ENCODE measurements at regions not wholly inside any gene's neighbourhood (a gene's known extent, or its start where the extent isn't known, plus 50 kb on each side); places are given as distances from the start of the nearest gene placed in this dataset.

DNA sequence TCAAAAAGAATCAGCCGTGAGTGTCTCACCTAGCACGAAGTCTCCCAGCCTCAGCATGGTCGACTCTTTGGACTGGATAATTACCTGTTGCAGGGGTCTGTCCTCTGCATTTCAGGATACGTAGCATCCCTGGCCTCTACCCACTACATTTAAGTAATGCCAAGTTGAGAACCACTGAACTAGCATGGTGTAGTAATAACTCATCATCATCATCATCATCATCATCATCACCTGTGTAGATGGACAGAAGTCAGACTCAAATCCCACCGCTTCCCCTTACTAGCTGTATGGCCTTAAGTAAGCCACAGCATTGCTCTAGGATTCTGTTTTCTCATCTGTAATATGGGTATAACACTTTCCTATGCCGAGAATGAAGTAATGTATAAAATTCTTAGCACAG, 373.1 kb upstream of the XYLT1 start:
- Histone ChIP-seq H3K9ac (ENCODE audit: insufficient read length, low read depth) (no peak overlapping the region), H3K27me3 (ENCODE audit: insufficient read depth, insufficient read length) (no peaks in the 10 kb centered on the region), H3K4me3 (ENCODE audit: insufficient read length, low read depth) (no peak overlapping the region), H3K4me1 (ENCODE audit: insufficient read depth, insufficient read length) (no peaks in the 10 kb centered on the region), H3K9me3 (ENCODE audit: insufficient read depth, low read length) (no peaks in the 10 kb centered on the region), H3K36me3 (ENCODE audit: insufficient read depth, insufficient read length, low read length) (no peaks in the 10 kb centered on the region)
- TF ChIP-seq SUZ12 (IDR thresholded peaks at IDR 0.05; ENCODE audit: extremely low read depth, insufficient read depth, insufficient read length) (no peak), YY1 (IDR thresholded peaks at IDR 0.05; ENCODE audit: insufficient read depth, insufficient read length) (no peak), ZNF274 (IDR thresholded peaks at IDR 0.05; ENCODE audit: low read depth, low read length) (no peak)
- no peak for DNase-seq (ENCODE audit: low read depth, low spot score)

DNA sequence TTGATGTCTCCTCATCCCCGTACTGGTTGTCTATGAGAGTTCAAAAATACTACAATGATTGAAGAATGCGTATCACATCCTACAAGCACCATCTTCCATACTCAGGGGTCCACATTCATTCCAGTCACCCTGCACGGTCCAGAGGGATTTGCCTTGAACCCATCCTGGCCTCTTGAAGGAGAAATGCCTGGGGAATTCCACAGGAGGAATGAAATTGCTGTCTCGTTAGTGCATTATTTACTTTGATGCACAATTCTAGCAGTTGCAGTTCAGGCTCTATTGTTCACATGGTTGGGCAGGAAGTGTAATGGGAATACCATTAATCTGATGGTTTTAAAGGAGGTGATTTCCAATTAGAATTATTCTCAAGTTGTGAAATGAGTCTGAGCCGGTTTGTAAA, 369.1 kb upstream of the XYLT1 start:
- Histone ChIP-seq H3K4me3 (ENCODE audit: insufficient read length, low read depth) (no peak overlapping the region), H3K36me3 (ENCODE audit: insufficient read depth, insufficient read length, low read length) (no peaks in the 10 kb centered on the region), H3K9ac (ENCODE audit: insufficient read length, low read depth) (no peak overlapping the region), H3K27me3 (ENCODE audit: insufficient read depth, insufficient read length) (no peaks in the 10 kb centered on the region), H3K9me3 (ENCODE audit: insufficient read depth, low read length) (no peaks in the 10 kb centered on the region), H3K4me1 (ENCODE audit: insufficient read depth, insufficient read length) (no peaks in the 10 kb centered on the region)
- TF ChIP-seq YY1 (IDR thresholded peaks at IDR 0.05; ENCODE audit: insufficient read depth, insufficient read length) (no peak), ZNF274 (IDR thresholded peaks at IDR 0.05; ENCODE audit: low read depth, low read length) (no peak), SUZ12 (IDR thresholded peaks at IDR 0.05; ENCODE audit: extremely low read depth, insufficient read depth, insufficient read length) (no peak)
- DNase-seq (ENCODE audit: low read depth, low spot score), result no peak

DNA sequence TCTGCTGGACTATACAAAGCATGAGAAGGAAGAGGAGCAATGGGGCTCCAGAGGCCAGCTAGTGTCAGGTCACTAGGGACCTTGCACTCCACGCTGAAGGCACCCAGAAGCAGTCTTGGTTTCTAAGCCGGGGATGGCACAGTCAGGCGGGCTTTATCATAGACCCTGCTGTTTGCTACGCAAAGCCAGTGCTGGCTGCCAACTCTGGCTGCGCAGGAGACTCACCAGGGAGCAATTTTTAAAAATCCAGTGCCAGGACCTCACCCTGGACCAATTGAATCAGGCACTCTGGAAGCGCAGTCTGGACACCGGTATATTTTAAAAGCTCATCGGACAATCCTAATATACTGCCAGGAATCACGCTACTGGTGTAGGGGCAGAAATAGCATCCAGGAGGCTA, 368.5 kb upstream of the XYLT1 start:
- Histone ChIP-seq H3K36me3 (ENCODE audit: insufficient read depth, insufficient read length, low read length) (no peaks in the 10 kb centered on the region), H3K9me3 (ENCODE audit: insufficient read depth, low read length) (no peaks in the 10 kb centered on the region), H3K4me1 (ENCODE audit: insufficient read depth, insufficient read length) (no peaks in the 10 kb centered on the region), H3K4me3 (ENCODE audit: insufficient read length, low read depth) (no peak overlapping the region), H3K9ac (ENCODE audit: insufficient read length, low read depth) (no peak overlapping the region), H3K27me3 (ENCODE audit: insufficient read depth, insufficient read length) (no peaks in the 10 kb centered on the region)
- no peak for TF ChIP-seq YY1 (IDR thresholded peaks at IDR 0.05; ENCODE audit: insufficient read depth, insufficient read length)
- TF ChIP-seq SUZ12 (IDR thresholded peaks at IDR 0.05; ENCODE audit: extremely low read depth, insufficient read depth, insufficient read length), result no peak
- no peak for TF ChIP-seq ZNF274 (IDR thresholded peaks at IDR 0.05; ENCODE audit: low read depth, low read length)
- no peak for DNase-seq (ENCODE audit: low read depth, low spot score)

DNA sequence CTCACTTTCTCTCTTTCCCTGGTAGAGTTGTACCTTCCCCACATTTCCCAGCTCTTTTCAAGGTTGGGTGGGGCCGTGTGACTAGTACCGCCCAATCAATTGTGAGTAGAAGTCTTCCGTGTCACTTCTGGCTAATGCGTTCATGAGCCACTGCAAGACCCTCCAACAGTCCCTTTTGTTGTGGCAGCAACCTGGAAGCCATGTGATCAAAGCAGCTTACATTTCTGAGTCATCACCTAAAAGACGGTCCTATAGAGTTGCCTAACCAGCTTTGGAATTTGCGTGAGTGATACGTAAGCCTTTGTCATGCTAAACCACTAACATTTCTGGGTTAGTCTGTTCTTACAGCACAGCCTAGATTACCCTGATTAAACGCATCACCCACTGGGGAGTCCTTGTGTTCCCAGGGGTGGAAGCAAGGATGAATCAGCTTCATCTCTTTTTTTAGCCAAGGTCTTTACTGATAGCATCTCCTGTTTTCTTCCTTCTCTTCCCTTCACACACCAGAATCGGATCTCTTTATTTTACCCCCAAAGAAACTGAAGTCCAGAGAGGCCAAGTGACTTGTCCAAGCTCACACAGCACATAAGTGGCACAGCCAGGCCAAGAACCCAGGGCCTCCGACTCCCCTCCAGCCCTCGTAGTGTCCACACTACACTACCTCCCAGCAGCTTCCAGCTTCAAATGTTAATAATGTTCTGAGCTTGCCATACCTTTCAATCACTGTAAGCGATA, 366.3 kb upstream of the XYLT1 start:
- Histone ChIP-seq H3K4me1 (ENCODE audit: insufficient read depth, insufficient read length) (no peaks in the 10 kb centered on the region), H3K9ac (ENCODE audit: insufficient read length, low read depth) (no peak overlapping the region), H3K27me3 (ENCODE audit: insufficient read depth, insufficient read length) (no peaks in the 10 kb centered on the region), H3K9me3 (ENCODE audit: insufficient read depth, low read length) (no peaks in the 10 kb centered on the region), H3K4me3 (ENCODE audit: insufficient read length, low read depth) (no peak overlapping the region), H3K36me3 (ENCODE audit: insufficient read depth, insufficient read length, low read length) (no peaks in the 10 kb centered on the region)
- TF ChIP-seq ZNF274 (IDR thresholded peaks at IDR 0.05; ENCODE audit: low read depth, low read length), result no peak
- TF ChIP-seq YY1 (IDR thresholded peaks at IDR 0.05; ENCODE audit: insufficient read depth, insufficient read length), result no peak
- TF ChIP-seq SUZ12 (IDR thresholded peaks at IDR 0.05; ENCODE audit: extremely low read depth, insufficient read depth, insufficient read length), result no peak
- peak; percentile 93 for DNase-seq (ENCODE audit: low read depth, low spot score)

DNA sequence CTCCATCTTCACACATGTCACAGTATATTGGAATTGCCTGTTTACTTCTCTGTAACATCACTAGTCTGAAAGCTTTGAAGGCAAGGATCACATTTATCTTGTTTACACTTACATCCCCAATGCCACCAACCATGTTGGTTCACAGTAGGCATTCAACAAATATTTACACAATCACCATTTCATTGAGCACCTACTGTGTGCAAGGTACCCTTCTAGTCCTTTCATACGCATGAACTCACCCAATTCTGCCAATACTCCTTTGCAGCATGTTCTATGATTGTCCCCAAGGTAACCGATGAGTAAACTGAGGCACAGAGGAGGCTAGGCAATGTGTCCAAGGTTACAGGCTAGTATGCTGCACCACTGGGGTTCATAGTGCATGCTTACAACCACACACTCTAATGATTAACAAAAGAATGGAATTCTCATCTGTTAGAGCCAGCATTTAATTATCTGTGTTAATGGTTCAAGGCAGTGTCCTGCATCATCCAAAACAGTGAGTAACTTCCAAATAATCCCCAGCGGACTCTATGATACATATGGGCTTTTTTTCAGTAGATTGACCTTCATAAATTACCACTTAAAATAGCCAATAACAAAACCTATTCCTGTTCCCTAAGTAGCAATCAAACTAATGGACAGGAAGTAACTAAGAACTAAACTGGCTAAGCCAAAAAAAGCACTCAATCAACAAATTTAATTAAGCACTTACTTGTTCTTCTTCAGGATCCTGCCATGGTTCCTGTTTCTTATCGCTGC, 364.5 kb upstream of the XYLT1 start:
- H3K4me3 ChIP-seq (ENCODE audit: insufficient read length, low read depth), result no peak overlapping the region
- H3K4me1 ChIP-seq (ENCODE audit: insufficient read depth, insufficient read length), result no peaks in the 10 kb centered on the region
- no peaks in the 10 kb centered on the region for H3K36me3 ChIP-seq (ENCODE audit: insufficient read depth, insufficient read length, low read length)
- TF ChIP-seq YY1 (IDR thresholded peaks at IDR 0.05; ENCODE audit: insufficient read depth, insufficient read length), result no peak
- DNase-seq (ENCODE audit: low read depth, low spot score), result no peak
- H3K9ac ChIP-seq (ENCODE audit: insufficient read length, low read depth), result no peak overlapping the region
- H3K27me3 ChIP-seq (ENCODE audit: insufficient read depth, insufficient read length), result no peaks in the 10 kb centered on the region
- H3K9me3 ChIP-seq (ENCODE audit: insufficient read depth, low read length), result no peaks in the 10 kb centered on the region

DNA sequence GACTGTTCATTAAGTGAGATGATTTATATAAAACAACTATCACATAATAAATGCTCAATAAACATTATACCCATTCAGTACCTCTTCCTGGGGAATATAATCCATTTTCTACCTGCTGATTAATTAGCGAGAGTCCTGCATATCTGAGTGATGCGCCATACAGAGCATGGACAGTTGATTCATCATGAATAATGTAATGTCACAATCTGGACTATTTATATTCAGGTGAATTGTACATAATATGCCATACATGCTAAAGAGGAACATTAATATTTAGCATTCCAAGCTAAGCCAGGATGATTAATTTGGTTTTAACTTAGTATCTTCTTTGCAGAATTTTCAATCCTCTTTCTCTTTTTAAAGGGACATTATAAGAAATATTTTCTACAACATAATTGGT, 362.0 kb upstream of the XYLT1 start:
- no peak overlapping the region for H3K9ac ChIP-seq (ENCODE audit: insufficient read length, low read depth)
- H3K36me3 ChIP-seq (ENCODE audit: insufficient read depth, insufficient read length, low read length), result no peaks in the 10 kb centered on the region
- H3K27me3 ChIP-seq (ENCODE audit: insufficient read depth, insufficient read length), result no peaks in the 10 kb centered on the region
- no peak for DNase-seq (ENCODE audit: low read depth, low spot score)
- TF ChIP-seq ZNF274 (IDR thresholded peaks at IDR 0.05; ENCODE audit: low read depth, low read length) (no peak), SUZ12 (IDR thresholded peaks at IDR 0.05; ENCODE audit: extremely low read depth, insufficient read depth, insufficient read length) (no peak), YY1 (IDR thresholded peaks at IDR 0.05; ENCODE audit: insufficient read depth, insufficient read length) (no peak)
- H3K4me3 ChIP-seq (ENCODE audit: insufficient read length, low read depth), result no peak overlapping the region
- no peaks in the 10 kb centered on the region for H3K4me1 ChIP-seq (ENCODE audit: insufficient read depth, insufficient read length)
- H3K9me3 ChIP-seq (ENCODE audit: insufficient read depth, low read length), result no peaks in the 10 kb centered on the region

DNA sequence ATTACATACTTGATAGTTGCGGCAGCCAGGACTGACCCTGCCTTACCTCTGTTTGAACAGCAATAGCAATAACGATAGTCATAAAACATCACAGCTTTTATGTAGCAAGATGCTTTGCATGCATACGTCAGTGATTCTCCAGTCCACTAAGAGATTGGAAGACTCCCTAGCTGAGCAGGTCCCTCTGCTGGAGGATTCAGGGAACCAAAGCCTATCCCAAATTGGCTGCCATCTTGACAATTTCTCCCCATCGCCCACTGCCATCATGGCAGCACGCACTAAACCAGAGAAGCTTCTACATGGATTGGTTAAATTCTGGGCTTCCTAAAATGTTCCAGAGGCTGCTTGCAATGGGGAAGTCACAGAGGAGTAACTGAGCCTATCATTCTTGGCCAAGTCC, 360.6 kb upstream of the XYLT1 start:
- Histone ChIP-seq H3K36me3 (ENCODE audit: insufficient read depth, insufficient read length, low read length) (no peaks in the 10 kb centered on the region), H3K27me3 (ENCODE audit: insufficient read depth, insufficient read length) (no peaks in the 10 kb centered on the region), H3K4me1 (ENCODE audit: insufficient read depth, insufficient read length) (no peaks in the 10 kb centered on the region), H3K4me3 (ENCODE audit: insufficient read length, low read depth) (no peak overlapping the region), H3K9ac (ENCODE audit: insufficient read length, low read depth) (no peak overlapping the region), H3K9me3 (ENCODE audit: insufficient read depth, low read length) (no peaks in the 10 kb centered on the region)
- no peak for TF ChIP-seq ZNF274 (IDR thresholded peaks at IDR 0.05; ENCODE audit: low read depth, low read length)
- TF ChIP-seq YY1 (IDR thresholded peaks at IDR 0.05; ENCODE audit: insufficient read depth, insufficient read length), result no peak
- TF ChIP-seq SUZ12 (IDR thresholded peaks at IDR 0.05; ENCODE audit: extremely low read depth, insufficient read depth, insufficient read length), result no peak
- DNase-seq (ENCODE audit: low read depth, low spot score), result no peak
